Testis (tissue), 2 donors: ENCODE measurements at regions not wholly inside any gene's neighbourhood (a gene's known extent, or its start where the extent isn't known, plus 50 kb on each side); places are given as distances from the start of the nearest gene placed in this dataset.

Source experiments
- CTCF ChIP-seq, 3 experiments: fragments of 450-650 bp in 2 of 3; fragments of 200-600 bp in 1 of 3; sonication (generic) in 1 of 3; IDR thresholded peaks; one replicate each; pipeline ENCODE4 v1.5.1; 2016 to 2019; ENCODE audit warnings: antibody characterized with exemption in 3 of 3, mild to moderate bottlenecking in 2 of 3, moderate library complexity in 1 of 3
- POLR2A ChIP-seq: fragments of 450-650 bp; IDR thresholded peaks from one replicate; pipeline ENCODE4 v1.6.1; 2017; ENCODE audit warnings: antibody characterized with exemption, mild to moderate bottlenecking, moderate library complexity

GRCh38 chr17:5862395-5862794 is 207.8 kb upstream of the WSCD1 start:
- no peak for TF ChIP-seq POLR2A
- no peak for TF ChIP-seq CTCF (IDR thresholded peaks at IDR 0.05)
